GM12878 (cell line): ENCODE measurements at regions not wholly inside any gene's neighbourhood (a gene's known extent, or its start where the extent isn't known, plus 50 kb on each side); places are given as distances from the start of the nearest gene placed in this dataset.

Source experiments
- ATAC-seq: fragments of 200-7000 bp; cut with Tn5 transposase; 3 replicates; pipeline ENCODE4 v1.9.1; 2020; ENCODE audit warnings: mild to moderate bottlenecking, moderate library complexity
- BruUV-seq: library from RNA; stranded (reverse); fragments of 400-500 nt; replicated peaks from 2 replicates; lab custom pipeline; 2021; lab: Mats Ljungman, UMichigan
- CTCF ChIA-PET: fragments of 300-600 bp; sonication (Branson Sonifier 250); formaldehyde crosslinking; extraction: SDS; loops from one replicate; lab custom pipeline; 2021; ENCODE audit warnings: inconsistent platforms; lab: Yijun Ruan, JAX
- POLR2A ChIA-PET: fragments of 350-600 bp; formaldehyde crosslinking; extraction: SDS; loops from one replicate; lab custom pipeline; 2021; ENCODE audit warnings: inconsistent platforms; lab: Charles Lee
- RAD21 ChIA-PET: fragments of 300-600 bp; sonication (Branson Sonifier 250); formaldehyde crosslinking; loops from one replicate; lab custom pipeline; 2023; ENCODE audit warnings: antibody characterized with exemption; ENCODE audit not compliant: unreplicated experiment; lab: Charles Lee
- SMC1A ChIA-PET: fragments of 300-600 bp; sonication (Branson Sonifier 250); formaldehyde crosslinking; loops from one replicate; lab custom pipeline; 2023; ENCODE audit not compliant: unreplicated experiment, uncharacterized antibody; lab: Charles Lee
- DNase-seq: peaks from one replicate; pipeline ENCODE4 v3.0.0-alpha.2; 2011; ENCODE audit warnings: low read depth, low spot score
- FAIRE-seq: peaks from 3 replicates; lab custom pipeline; 2011; peaks lifted over from hg19 to GRCh38; lab: Jason Lieb, UNC
- H2AFZ ChIP-seq: 2 replicates; pipeline ENCODE4 v1.6.0; 2011; ENCODE audit warnings: low read depth, low read length, control low read depth; ENCODE audit not compliant: control insufficient read depth
- H3K27ac ChIP-seq: 2 replicates; pipeline ENCODE4 v1.5.1; 2011; ENCODE audit warnings: control low read depth; ENCODE audit not compliant: control insufficient read depth, insufficient read depth
- H3K27me3 ChIP-seq, 2 experiments: replicated peaks in 1 of 2; 2 replicates each; pipeline versions ENCODE4 v1.6.0 to v1.6.1; 2011; ENCODE audit warnings: low read length in 1 of 2; ENCODE audit not compliant: control insufficient read depth in 2 of 2, insufficient read depth in 2 of 2
- H3K36me3 ChIP-seq, 2 experiments: 2 replicates each; pipeline ENCODE4 v1.5.1; 2011; ENCODE audit warnings: low read length in 1 of 2; ENCODE audit not compliant: control insufficient read depth in 2 of 2, insufficient read depth in 2 of 2
- H3K4me1 ChIP-seq: 2 replicates; pipeline ENCODE4 v1.6.1; 2011; ENCODE audit warnings: mild to moderate bottlenecking, low read length, moderate library complexity, mixed read lengths; ENCODE audit not compliant: control insufficient read depth, insufficient read depth
- H3K4me2 ChIP-seq: 2 replicates; pipeline ENCODE4 v1.6.0; 2011; ENCODE audit warnings: control low read depth; ENCODE audit not compliant: control insufficient read depth, insufficient read depth
- H3K4me3 ChIP-seq: fragments of 200-600 bp; sonication (generic); 2 replicates; pipeline ENCODE4 v1.5.1; 2016
- H3K79me2 ChIP-seq: 2 replicates; pipeline ENCODE4 v1.6.0; 2011; ENCODE audit warnings: low read length; ENCODE audit not compliant: control insufficient read depth, insufficient read depth
- H3K9ac ChIP-seq: 2 replicates; pipeline ENCODE4 v1.8.0; 2011; ENCODE audit warnings: low read length, control low read depth, mixed read lengths; ENCODE audit not compliant: control insufficient read depth, insufficient read depth
- H3K9me3 ChIP-seq: replicated peaks from 3 replicates; pipeline ENCODE4 v1.5.1; 2011; ENCODE audit warnings: mild to moderate bottlenecking, low read length; ENCODE audit not compliant: control insufficient read depth, insufficient read depth
- H4K20me1 ChIP-seq: 2 replicates; pipeline ENCODE4 v1.6.0; 2011; ENCODE audit not compliant: control insufficient read depth, insufficient read depth
- FOXK2 ChIP-seq: fragments of 450-650 bp; IDR thresholded peaks from 2 replicates; pipeline ENCODE4 v1.6.1; 2017; ENCODE audit warnings: mild to moderate bottlenecking, moderate library complexity
- GABPA ChIP-seq: IDR thresholded peaks from 2 replicates; pipeline ENCODE4 v1.6.1; 2014; ENCODE audit warnings: antibody characterized with exemption, low read depth, mild to moderate bottlenecking, inconsistent platforms
- NFYA ChIP-seq: IDR thresholded peaks from 2 replicates; pipeline ENCODE4 v1.6.1; 2011; ENCODE audit warnings: low read depth, mild to moderate bottlenecking, low read length, improper control_type of control experiment, borderline replicate concordance
- SMARCA5 ChIP-seq: fragments of 450-650 bp; IDR thresholded peaks from 2 replicates; pipeline ENCODE4 v1.6.1; 2017; ENCODE audit warnings: mild to moderate bottlenecking
- SP1 ChIP-seq: IDR thresholded peaks from one replicate; pipeline ENCODE4 v1.6.1; 2011; ENCODE audit warnings: low read depth, low read length
- SUPT20H ChIP-seq: IDR thresholded peaks from 2 replicates; pipeline ENCODE4 v1.6.1; 2011; ENCODE audit warnings: low read depth, mild to moderate bottlenecking, low read length, moderate library complexity, borderline replicate concordance; ENCODE audit not compliant: control insufficient read depth
- TAF1 ChIP-seq: IDR thresholded peaks from 2 replicates; pipeline ENCODE4 v1.6.1; 2011; ENCODE audit warnings: mild to moderate bottlenecking, low read depth, low read length, borderline replicate concordance
- WGBS: methylation state at CpG from one replicate; pipeline ENCODE4 v1.1.6; 2016; ENCODE audit warnings: low lambda C conversion rate; ENCODE audit not compliant: insufficient replicate concordance, insufficient coverage; ENCODE audit errors: missing lambda C conversion rate; 5-methylcytosine and 5-hydroxymethylcytosine counted together
- in situ Hi-C: fragments of 300-500 bp; cut with MboI; formaldehyde crosslinking; loops from 9 replicates; pipeline ENCODE4 v1.14.3; 2018; ENCODE audit warnings: mixed read lengths
- intact Hi-C: fragments of 100-400 bp; cut with micrococcal nuclease; formaldehyde crosslinking; loops from one replicate; pipeline ENCODE4 v1.14.2; 2022; ENCODE audit not compliant: unreplicated experiment
- TF ChIP-seq, protein P1 (sequence below): IDR thresholded peaks from 2 replicates; pipeline ENCODE4 v1.6.1; 2011; ENCODE audit warnings: borderline replicate concordance, low read depth, mild to moderate bottlenecking, moderate library complexity, mixed read lengths, low read length; ENCODE audit not compliant: insufficient read depth; ENCODE audit errors: extremely low read length

DNA sequence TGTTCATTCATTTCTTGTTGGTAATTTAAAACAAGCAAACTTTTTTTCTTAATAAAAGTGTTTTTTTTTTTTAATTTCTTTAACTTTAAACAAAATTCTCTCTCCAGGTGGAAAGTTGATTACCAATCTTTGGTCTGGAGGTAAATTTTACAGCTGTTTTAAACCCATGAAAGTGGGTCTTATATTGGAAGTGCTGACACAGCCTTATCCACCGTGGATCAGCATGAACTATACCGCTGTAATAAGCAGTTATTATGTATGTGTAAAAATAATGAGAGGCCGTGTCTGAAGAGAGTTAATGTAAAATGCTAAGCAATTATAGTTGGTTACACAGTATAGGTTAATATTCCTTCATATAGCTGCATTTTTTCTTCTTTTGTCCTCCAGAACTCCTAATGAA is 378.1 kb upstream of the ATP5MC3 start:
- RAD21 ChIA-PET, result no interaction called here
- no peak for FAIRE-seq
- no peaks in the 10 kb centered on the region for H3K9me3 ChIP-seq
- in situ Hi-C loops, result no loop called here
- H3K27ac ChIP-seq, result no peak overlapping the region
- TF ChIP-seq SP1 (no peak), SUPT20H (no peak), GABPA (no peak), FOXK2 (no peak), NFYA (no peak), TAF1 (no peak), SMARCA5 (no peak)
- TF ChIP-seq, protein P1, sequence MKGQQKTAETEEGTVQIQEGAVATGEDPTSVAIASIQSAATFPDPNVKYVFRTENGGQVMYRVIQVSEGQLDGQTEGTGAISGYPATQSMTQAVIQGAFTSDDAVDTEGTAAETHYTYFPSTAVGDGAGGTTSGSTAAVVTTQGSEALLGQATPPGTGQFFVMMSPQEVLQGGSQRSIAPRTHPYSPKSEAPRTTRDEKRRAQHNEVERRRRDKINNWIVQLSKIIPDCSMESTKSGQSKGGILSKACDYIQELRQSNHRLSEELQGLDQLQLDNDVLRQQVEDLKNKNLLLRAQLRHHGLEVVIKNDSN, result no peak
- TF ChIP-seq, all 136 proteins: peak for 0
- Histone ChIP-seq H3K36me3 (no peaks in the 10 kb centered on the region), H3K79me2 (no peaks in the 10 kb centered on the region), H3K4me3 (no peak overlapping the region), H3K4me1 (no peaks in the 10 kb centered on the region), H3K9ac (no peak overlapping the region), H3K4me2 (no peak overlapping the region), H3K27me3 (no peaks in the 10 kb centered on the region), H4K20me1 (no peaks in the 10 kb centered on the region), H2AFZ (no peak overlapping the region)
- intact Hi-C loops, result no loop called here
- no TSS peak for BruUV-seq
- ChIA-PET SMC1A (no interaction called here), CTCF (no interaction called here), POLR2A (no interaction called here)
- DNase-seq, result no peak
- ATAC-seq, result no peak
- WGBS, result 35% methylated on average over 3 of the region's 3 CpGs
